Psoas muscle (tissue), 7 donors: ENCODE measurements at regions not wholly inside any gene's neighbourhood (a gene's known extent, or its start where the extent isn't known, plus 50 kb on each side); places are given as distances from the start of the nearest gene placed in this dataset.
"Not testable (repeated sequence)": the region's sequence is repeated elsewhere in the genome, so short reads cannot be mapped to it uniquely, and the experiment has no call there.

Experiments
- ATAC-seq, 4 donors: fragments of 200-7000 bp; cut with Tn5 transposase; one replicate each; pipeline ENCODE4 v1.9.1; 2020; ENCODE audit warnings: moderate library complexity in 3 of 4, mild to moderate bottlenecking in 2 of 4
- DNase-seq, 2 donors: peaks; one replicate each; pipeline ENCODE4 v3.0.0-alpha.2; 2020
- H3K27ac ChIP-seq: fragments of 200-600 bp; one replicate; pipeline ENCODE4 v1.8.0; 2022
- H3K27me3 ChIP-seq, 3 donors: fragments of 200-600 bp in 1 of 3; one replicate each; pipeline versions ENCODE4 v1.6.1 to v1.8.0; 2013 to 2022; ENCODE audit warnings: low read length in 2 of 3, mild to moderate bottlenecking in 2 of 3, moderate library complexity in 1 of 3; ENCODE audit not compliant: insufficient read depth in 3 of 3
- H3K36me3 ChIP-seq, 2 donors: fragments of 200-600 bp in 1 of 2; one replicate each; pipeline versions ENCODE4 v1.6.1 to v1.8.0; 2013 to 2022; ENCODE audit warnings: low read depth in 1 of 2, mild to moderate bottlenecking in 1 of 2, moderate library complexity in 1 of 2; ENCODE audit not compliant: insufficient read depth in 1 of 2
- H3K4me1 ChIP-seq: fragments of 200-600 bp; one replicate; pipeline ENCODE4 v1.8.0; 2022
- H3K4me3 ChIP-seq: fragments of 200-600 bp; one replicate; pipeline ENCODE4 v1.8.0; 2022; ENCODE audit warnings: mild to moderate bottlenecking
- H3K9me3 ChIP-seq: fragments of 200-600 bp; one replicate; pipeline ENCODE4 v1.8.0; 2022
- WGBS, 3 donors: extraction: QIAGEN DNeasy Blood & Tissue Kit; methylation state at CpG; one replicate each; pipeline versions ENCODE4 v1.1.6 to v1.1.7; 2013; 5-methylcytosine and 5-hydroxymethylcytosine counted together
- intact Hi-C, 2 donors: fragments of 100-400 bp; cut with DNase I; formaldehyde crosslinking; loops; one replicate each; pipeline versions ENCODE4 v1.11.0 to v1.14.2; 2022
- donor health status: healthy with polysubstance abuse.
- donor health status: DM: no; HTN: no; CAD: no; lungs with moderate emphysema.
- donor health status: Bipolar disorder and iron deficiency.
- donor health status: healthy.
- donor health status: DM: yes; HTN: yes; CAD: no.
- donor health status: DM: no; HTN: no; CAD: no.
- donor health status: DM: yes; HTN: yes; CAD: no.

DNA sequence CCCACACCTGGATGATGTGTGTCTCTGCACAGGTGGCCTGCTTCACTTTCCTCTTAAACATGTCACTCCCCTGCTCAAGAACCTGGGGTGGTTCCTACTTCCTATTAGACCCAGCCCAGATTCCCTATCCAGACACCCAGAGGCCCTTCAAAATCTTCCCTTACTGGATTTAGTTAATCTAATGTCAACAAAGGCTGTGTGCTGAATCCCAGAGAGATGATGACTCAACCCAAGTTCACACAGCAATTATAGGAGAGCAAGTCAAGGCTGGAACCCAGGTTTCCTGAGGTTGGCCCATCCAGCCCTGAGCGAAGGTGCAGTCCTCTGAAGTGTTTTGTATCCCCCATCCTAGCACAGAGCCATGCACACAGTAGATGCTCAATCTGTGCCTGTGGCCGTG, 230.5 kb upstream of the POTEB2 start:
- H3K27me3 ChIP-seq, intact Hi-C loops, H3K9me3 ChIP-seq, H3K36me3 ChIP-seq, H3K4me1 ChIP-seq, ATAC-seq, H3K4me3 ChIP-seq, DNase-seq, H3K27ac ChIP-seq: not testable (repeated sequence)
- no CpG with 5 or more reads among the region's 2 CpGs for WGBS, 3 donors

DNA sequence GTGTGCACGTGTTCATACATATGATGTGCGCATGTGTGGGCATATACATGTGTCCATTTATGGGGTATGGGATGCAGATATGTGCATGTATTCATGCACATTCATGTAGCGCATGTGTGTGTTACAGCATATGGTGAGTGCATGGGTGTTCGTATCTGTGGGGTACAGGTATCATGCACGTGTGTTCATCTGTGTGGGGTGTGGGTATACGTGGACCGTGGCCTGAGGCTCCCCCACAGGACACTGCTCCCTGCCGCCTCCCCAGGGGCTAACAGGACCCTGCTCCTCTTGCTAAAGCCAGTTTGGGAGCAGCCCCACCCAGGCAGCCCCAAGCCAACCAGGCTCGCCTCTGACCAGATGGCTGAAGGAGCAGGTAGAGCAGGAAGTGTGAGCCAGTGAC, 213.4 kb upstream of the POTEB2 start:
- ATAC-seq, H3K4me3 ChIP-seq, H3K36me3 ChIP-seq, H3K27me3 ChIP-seq, DNase-seq, intact Hi-C loops, H3K9me3 ChIP-seq, H3K27ac ChIP-seq, H3K4me1 ChIP-seq: not testable (repeated sequence)
- WGBS, 3 donors, result no CpG with 5 or more reads among the region's 9 CpGs

- H3K9me3 ChIP-seq, ATAC-seq, intact Hi-C loops, H3K4me3 ChIP-seq, DNase-seq, H3K4me1 ChIP-seq, H3K27me3 ChIP-seq, H3K27ac ChIP-seq, H3K36me3 ChIP-seq: not testable (repeated sequence)
- WGBS, 3 donors, result 71 to 89% (median 81%) methylated on average over 4 to 7 of the region's 7 CpGs
Measured at GRCh38 chr15:21068917-21069316, 202.8 kb upstream of the POTEB2 start.

- ATAC-seq, H3K4me3 ChIP-seq, H3K36me3 ChIP-seq, H3K27me3 ChIP-seq, H3K4me1 ChIP-seq, intact Hi-C loops, H3K27ac ChIP-seq, H3K9me3 ChIP-seq: not testable (repeated sequence)
- peak in 1 of 2 donors; percentile 19 for DNase-seq
- 28 to 61% (median 58%) methylated on average over 4 to 6 of the region's 6 CpGs for WGBS, 3 donors
Measured at GRCh38 chr15:21063512-21063911, 197.4 kb upstream of the POTEB2 start.

DNA sequence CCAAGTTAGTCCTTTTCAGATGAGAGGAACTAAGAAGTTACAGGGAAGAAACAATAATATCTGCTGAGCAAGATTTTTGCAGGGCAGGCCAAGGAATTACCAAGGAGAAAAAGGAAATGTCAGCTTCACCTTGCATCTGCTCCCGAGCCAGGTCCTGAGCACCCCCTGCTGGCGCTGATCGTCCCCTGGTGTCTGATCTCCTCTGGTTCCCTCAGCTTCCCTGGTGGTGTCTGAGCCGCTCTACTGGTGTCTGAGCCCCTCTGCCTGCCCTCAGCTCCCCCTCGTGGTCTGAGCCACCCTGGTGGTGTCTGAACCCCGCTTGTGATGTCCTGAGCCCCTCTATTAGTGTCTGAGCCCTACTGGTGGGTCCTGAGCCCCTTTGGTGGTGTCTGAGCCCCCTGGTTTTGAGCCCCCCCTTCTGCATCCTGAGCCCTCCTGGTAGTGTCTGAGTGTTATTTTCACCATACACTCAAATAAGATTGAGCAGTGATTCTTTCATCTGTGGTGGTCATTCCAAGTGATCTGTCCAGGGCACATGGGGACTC, 196.6 kb upstream of the POTEB2 start:
- H3K27me3 ChIP-seq, H3K4me1 ChIP-seq, intact Hi-C loops, H3K36me3 ChIP-seq, DNase-seq, H3K27ac ChIP-seq, H3K9me3 ChIP-seq, H3K4me3 ChIP-seq: not testable (repeated sequence)
- WGBS, 3 donors, result 33 to 51% methylated on average over 2 to 5 of the region's 6 CpGs; no CpG with 5 or more reads in 1 of the 3 donors
- peak in 1 of 4 donors; percentile 13 for ATAC-seq

- H3K36me3 ChIP-seq, ATAC-seq, DNase-seq, H3K4me1 ChIP-seq, H3K27me3 ChIP-seq, H3K4me3 ChIP-seq, H3K9me3 ChIP-seq, H3K27ac ChIP-seq, intact Hi-C loops: not testable (repeated sequence)
- WGBS, 3 donors, result no CpG with 5 or more reads among the region's 5 CpGs
Measured at GRCh38 chr15:21051866-21052265, 185.8 kb upstream of the POTEB2 start.

DNA sequence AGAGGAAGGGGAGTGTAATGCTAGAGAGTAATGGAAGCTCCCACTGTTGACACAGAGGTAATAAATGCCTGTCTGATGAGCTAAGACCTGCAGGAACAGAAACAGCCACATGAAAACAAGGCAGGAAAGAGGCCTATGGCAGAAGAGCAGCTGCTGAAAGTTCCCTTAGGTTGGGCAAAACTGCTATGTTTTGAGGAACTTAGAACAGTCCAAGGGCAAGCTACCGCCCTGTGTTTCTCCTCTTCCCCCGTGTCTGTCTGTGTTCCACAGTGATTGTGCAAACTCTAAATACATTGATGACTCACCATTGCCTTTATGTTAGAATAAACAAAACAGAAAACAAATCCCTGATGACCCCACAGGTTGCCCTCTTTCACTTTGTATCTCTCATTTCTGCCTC, 165.6 kb upstream of the POTEB2 start:
- no CpG with 5 or more reads among the region's 2 CpGs for whole genome bisulfite sequencing, 3 donors
- H3K4me3 ChIP-seq, DNase-seq, ATAC-seq, H3K9me3 ChIP-seq, intact Hi-C loops, H3K27me3 ChIP-seq, H3K36me3 ChIP-seq, H3K27ac ChIP-seq, H3K4me1 ChIP-seq: not testable (repeated sequence)

DNA sequence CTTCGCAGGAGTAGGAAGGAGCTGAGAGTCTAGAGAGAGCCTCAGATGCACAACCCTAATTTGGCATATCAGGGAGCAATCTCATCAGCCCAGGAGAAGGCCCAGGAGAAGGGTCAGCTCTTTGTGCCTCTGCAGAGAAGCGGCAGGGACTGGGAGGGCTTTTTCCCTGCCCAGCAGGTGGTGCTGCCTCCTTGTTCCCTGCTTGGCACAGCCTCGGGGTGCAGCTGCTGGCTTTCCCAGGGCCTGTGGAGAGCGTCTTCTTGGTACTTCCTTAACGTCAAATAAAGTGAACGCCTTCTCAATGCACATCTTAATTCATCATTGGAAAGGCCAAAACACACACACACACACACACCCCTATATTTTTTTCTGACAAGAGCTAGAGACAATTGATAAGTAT, 162.9 kb upstream of the POTEB2 start:
- H3K27ac ChIP-seq, H3K4me3 ChIP-seq, ATAC-seq, H3K4me1 ChIP-seq, H3K27me3 ChIP-seq, DNase-seq, H3K36me3 ChIP-seq, intact Hi-C loops, H3K9me3 ChIP-seq: not testable (repeated sequence)
- WGBS, 3 donors, result 63% methylated on average over 1 of the region's 6 CpGs; no CpG with 5 or more reads in 2 of the 3 donors

- peak; percentile 59 to 88 (median 78) for ATAC-seq
- 41 to 65% (median 60%) methylated on average over 3 to 5 of the region's 9 CpGs for WGBS, 3 donors
- DNase-seq, H3K36me3 ChIP-seq, H3K9me3 ChIP-seq, intact Hi-C loops, H3K27me3 ChIP-seq, H3K4me3 ChIP-seq, H3K4me1 ChIP-seq, H3K27ac ChIP-seq: not testable (repeated sequence)
Measured at GRCh38 chr15:21027942-21028341, 161.8 kb upstream of the POTEB2 start.

- H3K4me3 ChIP-seq, H3K27me3 ChIP-seq, H3K9me3 ChIP-seq, H3K36me3 ChIP-seq, ATAC-seq, H3K27ac ChIP-seq, H3K4me1 ChIP-seq, intact Hi-C loops: not testable (repeated sequence)
- DNase-seq, result peak in 1 of 2 donors; percentile 45
- 75 to 87% (median 80%) methylated on average over 1 to 6 of the region's 12 CpGs for WGBS, 3 donors
Measured at GRCh38 chr15:21026848-21027247, 160.7 kb upstream of the POTEB2 start.

DNA sequence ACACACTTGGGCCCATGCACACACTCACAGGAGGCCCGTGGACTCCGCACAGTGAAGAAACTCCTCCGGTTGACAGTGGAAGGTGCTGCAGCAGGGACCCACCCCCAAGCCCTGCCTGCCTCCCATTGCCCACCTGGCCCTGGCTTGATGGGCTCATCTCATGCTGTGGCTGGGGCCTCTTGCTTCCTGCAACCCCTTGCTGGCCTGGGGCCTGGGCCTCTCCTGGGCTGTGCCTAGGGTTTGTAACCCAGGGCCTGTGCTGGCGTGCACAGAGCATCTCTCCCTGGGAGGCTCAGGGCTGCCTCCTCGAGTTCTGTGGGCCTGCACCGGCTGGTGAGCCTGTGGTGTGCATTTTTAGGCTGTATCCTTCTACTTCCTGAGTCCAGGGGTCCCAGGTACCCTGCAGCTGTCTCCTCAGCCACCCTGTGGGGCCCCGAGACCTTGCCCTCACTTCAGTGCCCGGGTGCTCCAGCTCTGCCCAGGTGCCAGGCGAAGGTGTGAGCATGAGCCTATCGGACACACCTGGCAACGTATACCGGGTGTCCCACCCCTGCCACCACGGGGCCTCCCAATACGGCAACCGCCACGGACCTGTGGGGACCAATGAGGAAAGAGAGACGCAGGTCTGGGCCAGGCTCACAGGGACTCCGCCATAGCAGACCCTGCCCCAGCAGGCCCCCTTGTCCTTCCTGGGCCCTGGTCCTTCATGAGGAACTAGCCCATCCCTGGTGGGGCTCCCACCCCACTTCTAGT, 158.3 kb upstream of the POTEB2 start:
- H3K4me1 ChIP-seq, H3K36me3 ChIP-seq, H3K9me3 ChIP-seq, H3K27me3 ChIP-seq, intact Hi-C loops, ATAC-seq, H3K4me3 ChIP-seq, H3K27ac ChIP-seq: not testable (repeated sequence)
- DNase-seq, result peak in 1 of 2 donors; percentile 50
- 90 to 96% (median 94%) methylated on average over 11 to 15 of the region's 18 CpGs for WGBS, 3 donors
